ENCODE measurements at regions not wholly inside any gene's neighbourhood (a gene's known extent, or its start where the extent isn't known, plus 50 kb on each side); places are given as distances from the start of the nearest gene placed in this dataset.
"Not testable (repeated sequence)": the region's sequence is repeated elsewhere in the genome, so short reads cannot be mapped to it uniquely, and the experiment has no call there.

DNA sequence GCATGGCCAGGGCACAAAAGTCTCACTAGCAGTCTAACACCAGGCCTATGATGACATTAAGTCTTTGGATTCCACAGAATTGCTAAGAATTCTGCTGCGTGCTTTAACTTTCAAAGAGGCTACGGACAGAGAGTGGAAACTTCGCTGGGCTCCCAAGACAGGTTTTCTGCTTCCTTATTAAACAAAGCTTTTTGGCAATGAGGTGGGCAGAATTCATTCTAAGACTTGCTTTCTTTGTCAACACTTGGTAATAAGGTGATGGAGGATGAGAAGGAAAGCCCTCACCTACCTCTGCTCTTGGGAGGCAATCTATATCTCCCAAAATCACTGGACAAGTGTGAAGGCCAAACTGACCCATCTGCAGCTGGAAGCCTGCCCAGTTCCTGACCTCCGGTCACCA lies 231.9 kb downstream of the ATPSCKMT start:
- H3K27ac ChIP-seq, result peak overlapping the region; percentile 61; the same call in 1 of the 2 replicates
- TF ChIP-seq EZH2 (IDR thresholded peaks at IDR 0.05; ENCODE audit: low read depth), result no peak
- TF ChIP-seq, protein P1, sequence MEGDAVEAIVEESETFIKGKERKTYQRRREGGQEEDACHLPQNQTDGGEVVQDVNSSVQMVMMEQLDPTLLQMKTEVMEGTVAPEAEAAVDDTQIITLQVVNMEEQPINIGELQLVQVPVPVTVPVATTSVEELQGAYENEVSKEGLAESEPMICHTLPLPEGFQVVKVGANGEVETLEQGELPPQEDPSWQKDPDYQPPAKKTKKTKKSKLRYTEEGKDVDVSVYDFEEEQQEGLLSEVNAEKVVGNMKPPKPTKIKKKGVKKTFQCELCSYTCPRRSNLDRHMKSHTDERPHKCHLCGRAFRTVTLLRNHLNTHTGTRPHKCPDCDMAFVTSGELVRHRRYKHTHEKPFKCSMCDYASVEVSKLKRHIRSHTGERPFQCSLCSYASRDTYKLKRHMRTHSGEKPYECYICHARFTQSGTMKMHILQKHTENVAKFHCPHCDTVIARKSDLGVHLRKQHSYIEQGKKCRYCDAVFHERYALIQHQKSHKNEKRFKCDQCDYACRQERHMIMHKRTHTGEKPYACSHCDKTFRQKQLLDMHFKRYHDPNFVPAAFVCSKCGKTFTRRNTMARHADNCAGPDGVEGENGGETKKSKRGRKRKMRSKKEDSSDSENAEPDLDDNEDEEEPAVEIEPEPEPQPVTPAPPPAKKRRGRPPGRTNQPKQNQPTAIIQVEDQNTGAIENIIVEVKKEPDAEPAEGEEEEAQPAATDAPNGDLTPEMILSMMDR (conservative IDR thresholded peaks at IDR 0.05), result no peak
- 0 out of 2 replicates have a peak, but pooled peaks cover 3% of the 10 kb centered on the region for H3F3A ChIP-seq (ENCODE audit: insufficient read depth, low read depth)
- no peaks in the 10 kb centered on the region for H3K9me2 ChIP-seq (ENCODE audit: insufficient read depth)
- H3K27me3 ChIP-seq (ENCODE audit: insufficient read depth, low read depth), result no peaks in the 10 kb centered on the region
- H3K36me3 ChIP-seq (ENCODE audit: low read depth), result no peaks in the 10 kb centered on the region
- DNase-seq, result no peak
- H3K4me3 ChIP-seq, result no peak overlapping the region
- peaks cover 18% of the 10 kb centered on the region for H3K4me1 ChIP-seq (replicated peaks; ENCODE audit: insufficient read depth)
- H3K9me3 ChIP-seq (ENCODE audit: insufficient read depth, low read depth), result peaks cover 14% of the 10 kb centered on the region; the same call in 1 of the 2 replicates
- no peak overlapping the region for H3K4me2 ChIP-seq
- H2AFZ ChIP-seq, result no peak overlapping the region
- intact Hi-C loops (cut with micrococcal nuclease; ENCODE audit: unreplicated experiment), result no loop called here
- H4K20me1 ChIP-seq (ENCODE audit: insufficient read depth), result no peaks in the 10 kb centered on the region
- POLR2A ChIA-PET (ENCODE audit: unreplicated experiment), result no interaction called here
- H3K79me2 ChIP-seq (ENCODE audit: low read depth), result no peaks in the 10 kb centered on the region
- BruUV-seq (replicated peaks), result no TSS peak
- CTCF ChIA-PET, result no interaction called here

DNA sequence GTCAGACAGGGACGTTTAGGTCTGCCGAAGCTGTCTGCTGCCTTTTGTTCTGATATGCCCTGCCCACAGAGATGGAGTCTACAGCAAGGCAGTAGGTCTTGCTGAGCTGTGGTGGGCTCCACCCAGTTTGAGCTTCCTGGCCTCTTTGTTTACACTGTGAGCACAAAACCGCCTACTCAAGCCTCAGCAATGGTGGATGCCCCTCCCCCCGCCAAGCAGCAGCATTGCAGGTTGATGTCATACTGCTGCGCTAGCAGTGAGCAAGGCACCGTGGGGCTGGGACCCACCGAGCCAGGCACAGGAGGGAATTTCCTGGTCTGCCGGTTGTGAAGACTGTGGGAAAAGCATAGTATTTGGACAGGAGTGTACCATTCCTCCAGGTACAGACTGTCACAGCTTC lies 233.1 kb downstream of the ATPSCKMT start:
- H3K27ac ChIP-seq; DNase-seq; H3K27me3 ChIP-seq (ENCODE audit: insufficient read depth, low read depth); H3K9me2 ChIP-seq (ENCODE audit: insufficient read depth); H3F3A ChIP-seq (ENCODE audit: insufficient read depth, low read depth); H3K36me3 ChIP-seq (ENCODE audit: low read depth); POLR2A ChIA-PET (ENCODE audit: unreplicated experiment); intact Hi-C loops (cut with micrococcal nuclease; ENCODE audit: unreplicated experiment); H4K20me1 ChIP-seq (ENCODE audit: insufficient read depth); BruUV-seq (replicated peaks); H3K4me3 ChIP-seq; H2AFZ ChIP-seq; H3K79me2 ChIP-seq (ENCODE audit: low read depth); CTCF ChIA-PET: not testable (repeated sequence)
- peak overlapping the region; percentile 13; the same call in 1 of the 2 replicates for H3K4me2 ChIP-seq
- H3K4me1 ChIP-seq (replicated peaks; ENCODE audit: insufficient read depth), result peaks cover 18% of the 10 kb centered on the region
- peaks cover 14% of the 10 kb centered on the region; the same call in 1 of the 2 replicates for H3K9me3 ChIP-seq (ENCODE audit: insufficient read depth, low read depth)

DNA sequence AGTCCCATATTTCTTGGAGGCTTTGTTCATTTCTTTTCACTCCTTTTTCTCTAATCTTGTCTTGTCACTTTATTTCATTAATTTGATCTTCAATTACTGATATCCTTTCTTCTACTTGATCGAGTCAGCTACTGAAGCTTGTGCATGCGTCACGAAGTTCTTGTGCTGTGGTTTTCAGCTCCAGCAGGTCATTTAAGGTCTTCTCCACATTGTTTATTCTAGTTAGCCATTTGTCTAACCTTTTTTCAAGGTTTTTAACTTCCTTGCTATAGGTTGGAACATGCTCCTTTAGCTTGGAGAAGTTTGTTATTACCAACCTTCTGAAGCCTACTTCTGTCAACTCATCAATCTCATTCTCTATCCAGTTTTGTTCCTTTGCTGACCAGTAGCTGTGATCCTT lies 234.0 kb downstream of the ATPSCKMT start:
- H2AFZ ChIP-seq; DNase-seq; H3K79me2 ChIP-seq (ENCODE audit: low read depth); H3K36me3 ChIP-seq (ENCODE audit: low read depth); H3K4me2 ChIP-seq; H3K9me2 ChIP-seq (ENCODE audit: insufficient read depth); H4K20me1 ChIP-seq (ENCODE audit: insufficient read depth); CTCF ChIA-PET; intact Hi-C loops (cut with micrococcal nuclease; ENCODE audit: unreplicated experiment); H3K4me3 ChIP-seq; H3K27ac ChIP-seq; POLR2A ChIA-PET (ENCODE audit: unreplicated experiment); H3K27me3 ChIP-seq (ENCODE audit: insufficient read depth, low read depth); BruUV-seq (replicated peaks); H3F3A ChIP-seq (ENCODE audit: insufficient read depth, low read depth): not testable (repeated sequence)
- Histone ChIP-seq H3K4me1 (replicated peaks; ENCODE audit: insufficient read depth) (peaks cover 18% of the 10 kb centered on the region), H3K9me3 (ENCODE audit: insufficient read depth, low read depth) (peaks cover 14% of the 10 kb centered on the region; the same call in 1 of the 2 replicates)

DNA sequence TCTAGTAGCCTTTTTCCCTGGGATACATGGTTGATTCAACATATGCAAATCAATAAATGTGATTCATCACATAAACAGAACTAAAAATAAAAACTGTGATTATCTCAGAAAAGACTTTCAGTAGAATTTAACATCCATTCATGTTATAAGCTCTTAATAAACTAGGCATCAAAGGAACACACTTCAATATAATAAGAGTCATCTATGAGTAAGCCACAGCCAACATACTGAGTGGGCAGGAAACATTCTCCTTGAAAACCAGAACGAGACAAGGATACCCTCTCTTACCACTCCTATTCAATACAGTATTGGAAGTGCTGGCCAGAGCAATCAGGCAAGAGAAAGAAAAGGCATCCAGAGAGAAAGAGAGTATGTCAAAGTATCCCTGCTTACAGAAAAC lies 239.9 kb downstream of the ATPSCKMT start:
- Histone ChIP-seq H3K4me1 (replicated peaks; ENCODE audit: insufficient read depth) (no peaks in the 10 kb centered on the region), H3K27ac (no peak overlapping the region), H3K79me2 (ENCODE audit: low read depth) (no peaks in the 10 kb centered on the region), H3K4me3 (no peak overlapping the region), H2AFZ (no peak overlapping the region), H3K9me2 (ENCODE audit: insufficient read depth) (no peaks in the 10 kb centered on the region), H3F3A (ENCODE audit: insufficient read depth, low read depth) (no peaks in the 10 kb centered on the region), H4K20me1 (ENCODE audit: insufficient read depth) (no peaks in the 10 kb centered on the region), H3K27me3 (ENCODE audit: insufficient read depth, low read depth) (no peaks in the 10 kb centered on the region), H3K9me3 (ENCODE audit: insufficient read depth, low read depth) (peaks cover 5% of the 10 kb centered on the region; the same call in 1 of the 2 replicates), H3K36me3 (ENCODE audit: low read depth) (no peaks in the 10 kb centered on the region), H3K4me2 (no peak overlapping the region)
- no peak for TF ChIP-seq EZH2 (IDR thresholded peaks at IDR 0.05; ENCODE audit: low read depth)
- TF ChIP-seq, protein P1 (conservative IDR thresholded peaks at IDR 0.05), result no peak
- intact Hi-C loops (cut with micrococcal nuclease; ENCODE audit: unreplicated experiment), result no loop called here
- no TSS peak for BruUV-seq (replicated peaks)
- CTCF ChIA-PET, result no interaction called here
- POLR2A ChIA-PET (ENCODE audit: unreplicated experiment), result no interaction called here
- no peak for DNase-seq
